K562 (cell line): ENCODE measurements at regions not wholly inside any gene's neighbourhood (a gene's known extent, or its start where the extent isn't known, plus 50 kb on each side); places are given as distances from the start of the nearest gene placed in this dataset.

Experiments used
- ATF2 ChIP-seq: sonication (generic); formaldehyde crosslinking; IDR thresholded peaks from 2 replicates; pipeline ENCODE4 v1.8.1; 2022; ENCODE audit warnings: missing genetic modification reagents
- HNRNPL ChIP-seq: fragments of 200-400 bp; formaldehyde crosslinking; IDR thresholded peaks from 2 replicates; pipeline ENCODE4 v1.6.1; 2017; ENCODE audit warnings: low read depth, mild to moderate bottlenecking, low read length
- SP1 ChIP-seq: sonication (generic); formaldehyde crosslinking; IDR thresholded peaks from 2 replicates; pipeline ENCODE4 v1.8.1; 2022; ENCODE audit warnings: mild to moderate bottlenecking, missing genetic modification reagents
- U2AF1 ChIP-seq: fragments of 200-400 bp; formaldehyde crosslinking; optimal IDR thresholded peaks from 2 replicates; pipeline ENCODE3; 2017; ENCODE audit warnings: mild to moderate bottlenecking, low read depth, low read length, moderate library complexity
- TF ChIP-seq, protein P1 (sequence below): fragments of 450-650 bp; IDR thresholded peaks from 2 replicates; pipeline ENCODE4 v1.6.1; 2017; ENCODE audit warnings: mild to moderate bottlenecking, moderate library complexity

GRCh38 chr2:78681386-78681785 lies 344.1 kb upstream of the REG3G start:
- TF ChIP-seq U2AF1 (no peak), HNRNPL (no peak), ATF2 (CRISPR knock-in tag) (no peak), SP1 (CRISPR knock-in tag) (no peak)
- TF ChIP-seq, protein P1, sequence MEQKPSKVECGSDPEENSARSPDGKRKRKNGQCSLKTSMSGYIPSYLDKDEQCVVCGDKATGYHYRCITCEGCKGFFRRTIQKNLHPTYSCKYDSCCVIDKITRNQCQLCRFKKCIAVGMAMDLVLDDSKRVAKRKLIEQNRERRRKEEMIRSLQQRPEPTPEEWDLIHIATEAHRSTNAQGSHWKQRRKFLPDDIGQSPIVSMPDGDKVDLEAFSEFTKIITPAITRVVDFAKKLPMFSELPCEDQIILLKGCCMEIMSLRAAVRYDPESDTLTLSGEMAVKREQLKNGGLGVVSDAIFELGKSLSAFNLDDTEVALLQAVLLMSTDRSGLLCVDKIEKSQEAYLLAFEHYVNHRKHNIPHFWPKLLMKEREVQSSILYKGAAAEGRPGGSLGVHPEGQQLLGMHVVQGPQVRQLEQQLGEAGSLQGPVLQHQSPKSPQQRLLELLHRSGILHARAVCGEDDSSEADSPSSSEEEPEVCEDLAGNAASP, result no peak
